Brain microvascular endothelial cell (primary cell): ENCODE measurements at regions not wholly inside any gene's neighbourhood (a gene's known extent, or its start where the extent isn't known, plus 50 kb on each side); places are given as distances from the start of the nearest gene placed in this dataset.

Experiments
- DNase-seq: peaks from one replicate; pipeline ENCODE4 v3.0.0-alpha.2; 2020
- H3K27ac ChIP-seq: fragments of 250-450 bp; sonication (Bioruptor Pico); 2 replicates; pipeline ENCODE4 v1.5.1; 2020; ENCODE audit warnings: mild to moderate bottlenecking, moderate library complexity
- H3K27me3 ChIP-seq: fragments of 250-450 bp; sonication (Bioruptor Pico); replicated peaks from 2 replicates; pipeline ENCODE4 v1.5.1; 2020; ENCODE audit warnings: mild to moderate bottlenecking
- H3K36me3 ChIP-seq: fragments of 250-450 bp; sonication (Bioruptor Pico); replicated peaks from 2 replicates; pipeline ENCODE4 v1.5.1; 2020; ENCODE audit warnings: mild to moderate bottlenecking
- H3K4me3 ChIP-seq: 2 replicates; pipeline ENCODE4 v1.5.1; 2011; ENCODE audit warnings: low read depth, mild to moderate bottlenecking, control low read depth, low read length, moderate library complexity
- CTCF ChIP-seq: IDR thresholded peaks from 2 replicates; pipeline ENCODE4 v1.5.1; 2011; ENCODE audit warnings: low read depth, mild to moderate bottlenecking, moderate library complexity, low read length, control low read depth, inconsistent platforms; ENCODE audit errors: missing control alignments
- in situ Hi-C: cut with HindIII; loops from 2 replicates; pipeline ENCODE4 v1.10.0; 2017; ENCODE audit warnings: low sequenced_read_pairs, low pct_ligation_motif_present

- in situ Hi-C loops: no loop called here
- H3K27ac ChIP-seq: no peak overlapping the region
- H3K4me3 ChIP-seq: no peak overlapping the region
- no peak for TF ChIP-seq CTCF
- H3K36me3 ChIP-seq: no peaks in the 10 kb centered on the region
- H3K27me3 ChIP-seq: no peaks in the 10 kb centered on the region
- DNase-seq: no peak
Observed at GRCh38 chr16:51916231-51916630, 630.7 kb downstream of the TOX3 start.

DNA sequence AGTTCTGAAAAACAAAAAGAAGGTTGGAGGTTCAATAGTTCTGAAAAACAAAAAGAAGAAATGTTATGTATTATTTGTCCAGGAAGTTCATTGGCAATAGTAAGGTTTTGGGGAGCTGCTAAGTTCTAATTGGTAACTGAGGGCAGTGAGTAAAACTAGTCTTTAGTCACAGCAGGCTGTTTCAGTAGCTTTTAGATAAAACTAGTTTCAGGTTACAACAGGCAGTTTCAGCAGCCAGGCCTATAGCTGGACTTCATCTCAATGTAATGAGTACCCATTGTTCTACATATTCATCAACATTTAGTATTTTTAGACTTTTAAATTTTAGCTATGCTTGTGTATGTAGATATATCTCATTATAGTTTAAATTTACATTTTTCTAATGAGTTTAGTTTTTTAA is 639.3 kb downstream of the TOX3 start:
- Histone ChIP-seq H3K27me3 (no peaks in the 10 kb centered on the region), H3K36me3 (no peaks in the 10 kb centered on the region), H3K4me3 (no peak overlapping the region), H3K27ac (no peak overlapping the region)
- in situ Hi-C loops: no loop called here
- DNase-seq: peak; percentile 4
- no peak for TF ChIP-seq CTCF

- in situ Hi-C loops: no loop called here
- H3K4me3 ChIP-seq: no peak overlapping the region
- TF ChIP-seq CTCF: no peak
- no peaks in the 10 kb centered on the region for H3K36me3 ChIP-seq
- H3K27me3 ChIP-seq: no peaks in the 10 kb centered on the region
- no peak for DNase-seq
- no peak overlapping the region for H3K27ac ChIP-seq
Observed at GRCh38 chr16:51900221-51900780, 646.6 kb downstream of the TOX3 start.

DNA sequence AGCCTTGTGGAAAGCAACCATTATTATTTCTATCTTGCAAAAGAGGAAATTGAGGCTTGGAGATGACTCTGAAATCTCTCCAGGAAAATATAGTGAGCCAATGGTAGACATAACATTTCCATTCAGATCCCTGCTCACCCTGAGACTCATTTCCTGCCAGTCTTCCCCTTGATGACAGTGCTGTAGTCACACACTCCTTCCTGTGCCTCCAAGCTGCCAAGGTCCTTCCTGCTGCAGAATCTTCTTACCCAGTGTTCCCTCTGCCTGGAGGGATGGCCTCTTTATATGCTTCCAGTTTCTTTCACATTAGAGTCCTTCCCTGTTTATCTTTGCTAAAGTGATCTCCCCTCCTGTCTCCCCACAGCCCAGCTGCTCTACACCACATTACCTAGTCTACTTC is 648.1 kb downstream of the TOX3 start:
- in situ Hi-C loops: no loop called here
- H3K27ac ChIP-seq: no peak overlapping the region
- no peak overlapping the region for H3K4me3 ChIP-seq
- H3K27me3 ChIP-seq: no peaks in the 10 kb centered on the region
- no peaks in the 10 kb centered on the region for H3K36me3 ChIP-seq
- DNase-seq: no peak
- TF ChIP-seq CTCF: no peak

GRCh38 chr16:51896013-51896412 is 650.9 kb downstream of the TOX3 start:
- Histone ChIP-seq H3K27me3 (no peaks in the 10 kb centered on the region), H3K36me3 (no peaks in the 10 kb centered on the region), H3K4me3 (no peak overlapping the region), H3K27ac (no peak overlapping the region)
- no peak for DNase-seq
- in situ Hi-C loops: no loop called here
- no peak for TF ChIP-seq CTCF

DNA sequence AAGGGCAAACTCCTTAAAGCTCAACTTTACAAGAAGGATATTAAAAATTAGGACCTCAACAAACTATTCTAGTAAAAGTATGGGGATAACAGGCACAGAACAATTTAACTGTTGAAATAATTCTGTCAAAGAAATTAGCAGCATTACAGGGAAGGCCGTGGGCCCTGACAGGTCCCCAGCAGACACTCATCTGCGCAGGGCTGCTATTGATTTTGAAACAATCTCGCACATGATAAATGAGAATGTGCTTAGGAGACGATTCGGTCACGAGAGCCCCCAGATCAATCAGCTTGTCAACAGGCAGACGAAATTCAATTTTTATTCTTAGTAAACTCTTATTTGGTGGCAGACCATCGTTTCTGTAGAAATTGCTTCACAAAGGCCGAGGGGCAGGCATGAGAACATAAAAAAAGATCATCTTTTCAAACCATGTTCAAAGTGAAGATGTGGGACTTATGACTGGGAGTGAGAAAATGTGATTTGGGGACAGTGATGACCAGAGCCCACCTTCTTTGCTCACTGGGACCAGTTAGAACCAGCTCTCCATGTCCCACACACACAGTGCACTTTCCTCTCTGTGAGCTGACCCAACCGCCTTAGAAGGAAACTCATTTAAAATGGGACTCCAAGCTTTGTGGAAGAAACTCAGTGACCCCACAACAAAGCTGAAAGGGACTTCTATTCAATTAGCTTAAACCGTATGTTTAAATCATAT is 654.5 kb downstream of the TOX3 start:
- no peak for TF ChIP-seq CTCF
- no peak overlapping the region for H3K4me3 ChIP-seq
- no peak overlapping the region for H3K27ac ChIP-seq
- H3K27me3 ChIP-seq: no peaks in the 10 kb centered on the region
- DNase-seq: no peak
- in situ Hi-C loops: no loop called here
- no peaks in the 10 kb centered on the region for H3K36me3 ChIP-seq
